Naive thymus-derived CD4-positive, alpha-beta T cell (primary cell): ENCODE measurements at regions not wholly inside any gene's neighbourhood (a gene's known extent, or its start where the extent isn't known, plus 50 kb on each side); places are given as distances from the start of the nearest gene placed in this dataset.
"Not testable (repeated sequence)": the region's sequence is repeated elsewhere in the genome, so short reads cannot be mapped to it uniquely, and the experiment has no call there.

Experiments
- ATAC-seq: fragments of 150-1000 bp; cut with Tn5 transposase; 2 replicates; pipeline ENCODE4 v1.10.0; 2021; ENCODE audit warnings: mild to moderate bottlenecking, moderate library complexity
- CTCF ChIA-PET: fragments of 350-600 bp; sonication (Branson Sonifier 250); formaldehyde crosslinking; loops from one replicate; lab custom pipeline; 2021; ENCODE audit warnings: antibody characterized with exemption; lab: Charles Lee
- POLR2A ChIA-PET: fragments of 350-600 bp; sonication (Branson Sonifier 250); formaldehyde crosslinking; loops from one replicate; lab custom pipeline; 2021; ENCODE audit warnings: antibody characterized with exemption, inconsistent platforms; lab: Charles Lee
- DNase-seq, 9 donors: peaks; one replicate each; pipeline versions ENCODE4 v3.0.0 to v3.0.0-alpha.2; 2020 to 2022; ENCODE audit warnings: mixed read lengths in 1 of 9
- H3K27ac ChIP-seq: one replicate; pipeline ENCODE4 v1.7.0; 2013; ENCODE audit warnings: mild to moderate bottlenecking, low read depth, low read length, moderate library complexity
- H3K27me3 ChIP-seq, 2 donors: one replicate each; pipeline ENCODE4 v1.7.0; 2013; ENCODE audit warnings: low read length in 2 of 2, mild to moderate bottlenecking in 2 of 2, moderate library complexity in 2 of 2; ENCODE audit not compliant: control insufficient read depth in 2 of 2, insufficient read depth in 2 of 2
- H3K36me3 ChIP-seq, 3 experiments: 1 replicate in 2 of 3; 2 replicates in 1 of 3; pipeline ENCODE4 v1.7.0; 2013; ENCODE audit warnings: low read length in 3 of 3, mild to moderate bottlenecking in 3 of 3, moderate library complexity in 1 of 3; ENCODE audit not compliant: insufficient read depth in 3 of 3, control insufficient read depth in 2 of 3
- H3K4me1 ChIP-seq, 2 donors: one replicate each; pipeline ENCODE4 v1.7.0; 2013; ENCODE audit warnings: low read length in 2 of 2, mild to moderate bottlenecking in 2 of 2, moderate library complexity in 1 of 2; ENCODE audit not compliant: control insufficient read depth in 2 of 2, insufficient read depth in 2 of 2
- H3K4me3 ChIP-seq: 2 replicates; pipeline ENCODE4 v1.7.0; 2013; ENCODE audit warnings: mild to moderate bottlenecking, low read length
- H3K9me3 ChIP-seq, 3 experiments: 1 replicate in 2 of 3; 2 replicates in 1 of 3; pipeline ENCODE4 v1.7.0; 2013; ENCODE audit warnings: low read length in 3 of 3; ENCODE audit not compliant: control insufficient read depth in 2 of 3
- H3K27ac Mint-ChIP-seq, 9 donors: one replicate each; pipeline ENCODE4 v1.8.0; 2020 to 2022; ENCODE audit warnings: mixed read lengths in 9 of 9, mild to moderate bottlenecking in 8 of 9, moderate library complexity in 5 of 9, inconsistent platforms in 2 of 9
- H3K27me3 Mint-ChIP-seq, 5 donors: one replicate each; pipeline ENCODE4 v1.8.0; 2021 to 2022; ENCODE audit warnings: mixed read lengths in 5 of 5, mild to moderate bottlenecking in 1 of 5
- H3K36me3 Mint-ChIP-seq, 5 donors: one replicate each; pipeline ENCODE4 v1.8.0; 2020 to 2022; ENCODE audit warnings: mixed read lengths in 5 of 5, mild to moderate bottlenecking in 3 of 5, inconsistent platforms in 1 of 5
- H3K4me1 Mint-ChIP-seq, 7 donors: one replicate each; pipeline ENCODE4 v1.8.0; 2020 to 2022; ENCODE audit warnings: mixed read lengths in 7 of 7, mild to moderate bottlenecking in 3 of 7, inconsistent platforms in 1 of 7
- H3K4me3 Mint-ChIP-seq, 10 donors: one replicate each; pipeline ENCODE4 v1.8.0; 2020 to 2022; ENCODE audit warnings: mild to moderate bottlenecking in 10 of 10, mixed read lengths in 10 of 10, moderate library complexity in 6 of 10, inconsistent platforms in 2 of 10
- H3K9me3 Mint-ChIP-seq, 11 donors: one replicate each; pipeline ENCODE4 v1.8.0; 2020 to 2022; ENCODE audit warnings: mixed read lengths in 11 of 11, mild to moderate bottlenecking in 4 of 11, inconsistent platforms in 1 of 11, moderate library complexity in 1 of 11
- intact Hi-C, 2 donors: fragments of 100-400 bp; cut with micrococcal nuclease; formaldehyde crosslinking; loops; one replicate each; pipeline ENCODE4 v1.15.1; 2023

DNA sequence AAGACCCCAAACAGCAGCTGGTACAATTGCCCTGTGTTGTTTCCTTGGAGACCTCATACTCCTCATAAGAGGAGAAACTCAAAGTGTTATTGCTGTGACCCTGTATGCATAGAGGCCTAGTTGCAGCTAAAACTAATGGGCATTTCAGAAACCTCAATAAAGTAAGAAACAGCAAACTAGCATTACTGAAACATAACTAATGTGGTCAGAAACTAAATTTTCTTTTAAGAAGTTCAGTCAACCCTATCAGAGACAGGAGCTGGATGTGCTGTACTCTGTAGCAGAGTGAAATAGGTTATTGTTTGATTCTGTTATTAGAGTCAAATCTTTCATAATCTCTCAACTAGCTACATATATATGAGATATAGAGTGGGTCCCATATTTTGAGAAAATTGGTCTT, 257.5 kb upstream of the IRS4 start:
- ATAC-seq (no peak), DNase-seq (no peak)
- Mint-ChIP-seq H3K27ac (no peak overlapping the region), H3K27me3 (no peaks in the 10 kb centered on the region), H3K36me3 (no peaks in the 10 kb centered on the region), H3K4me3 (no peak overlapping the region), H3K9me3 (peaks cover 0 to 15% (median 3%) of the 10 kb centered on the region in 11 donors), H3K4me1 (no peaks in the 10 kb centered on the region)
- intact Hi-C loops = no loop called here
- H3K4me3 ChIP-seq = no peak overlapping the region
- H3K27ac ChIP-seq = no peak overlapping the region
- ChIA-PET POLR2A (no interaction called here), CTCF (no interaction called here)
- no peaks in the 10 kb centered on the region for H3K27me3 ChIP-seq
- no peaks in the 10 kb centered on the region for H3K4me1 ChIP-seq
- no peaks in the 10 kb centered on the region for H3K9me3 ChIP-seq
- no peaks in the 10 kb centered on the region for H3K36me3 ChIP-seq

DNA sequence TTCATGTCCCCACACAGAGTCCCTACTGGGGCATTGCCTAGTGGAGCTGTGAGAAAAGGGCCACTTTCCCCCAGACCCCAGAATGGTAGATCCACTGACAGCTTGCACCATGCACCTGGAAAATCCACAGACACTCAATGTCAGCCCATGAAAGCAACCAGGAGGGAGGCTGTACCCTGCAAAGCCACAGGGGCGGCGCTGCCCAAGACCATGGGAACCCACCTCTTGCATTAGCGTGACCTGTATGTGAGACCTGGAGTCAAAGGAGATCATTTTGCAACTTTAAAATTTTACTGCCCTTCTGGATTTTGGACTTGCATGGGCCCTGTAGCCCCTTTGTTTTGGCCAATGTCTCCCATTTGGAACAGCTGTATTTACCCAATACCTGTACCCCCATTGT, 236.5 kb upstream of the IRS4 start:
- H3K27me3 Mint-ChIP-seq, CTCF ChIA-PET, POLR2A ChIA-PET: not testable (repeated sequence)

GRCh38 chrX:108947205-108947604, 210.8 kb upstream of the IRS4 start:
- H3K4me1 ChIP-seq = no peaks in the 10 kb centered on the region
- H3K27ac ChIP-seq = no peak overlapping the region
- Mint-ChIP-seq H3K27ac (no peak overlapping the region), H3K9me3 (peaks cover 0 to 9% (median 0%) of the 10 kb centered on the region in 11 donors), H3K4me1 (no peaks in the 10 kb centered on the region), H3K4me3 (no peak overlapping the region), H3K27me3 (no peaks in the 10 kb centered on the region), H3K36me3 (no peaks in the 10 kb centered on the region)
- ChIA-PET CTCF (no interaction called here), POLR2A (no interaction called here)
- intact Hi-C loops = no loop called here
- DNase-seq (no peak), ATAC-seq (no peak)
- no peaks in the 10 kb centered on the region for H3K36me3 ChIP-seq
- no peak overlapping the region for H3K4me3 ChIP-seq
- no peaks in the 10 kb centered on the region for H3K27me3 ChIP-seq
- H3K9me3 ChIP-seq = no peaks in the 10 kb centered on the region

More for the DNA sequence above, 236.5 kb upstream of the IRS4 start:
- H3K36me3 Mint-ChIP-seq, H3K9me3 Mint-ChIP-seq, H3K4me1 ChIP-seq, H3K4me3 ChIP-seq, H3K4me3 Mint-ChIP-seq, H3K4me1 Mint-ChIP-seq, H3K36me3 ChIP-seq, ATAC-seq, intact Hi-C loops, H3K27me3 ChIP-seq, H3K27ac Mint-ChIP-seq, H3K9me3 ChIP-seq, DNase-seq, H3K27ac ChIP-seq: not testable (repeated sequence)

- H3K36me3 ChIP-seq = no peaks in the 10 kb centered on the region
- DNase-seq = no peak
- H3K36me3 Mint-ChIP-seq = no peaks in the 10 kb centered on the region
- H3K27me3 Mint-ChIP-seq = no peaks in the 10 kb centered on the region
- H3K4me1 ChIP-seq = no peaks in the 10 kb centered on the region
- H3K4me3 Mint-ChIP-seq = no peak overlapping the region
- no peak overlapping the region for H3K27ac ChIP-seq
- H3K9me3 ChIP-seq = no peaks in the 10 kb centered on the region
- peaks cover 0 to 9% (median 0%) of the 10 kb centered on the region in 11 donors for H3K9me3 Mint-ChIP-seq
- no peaks in the 10 kb centered on the region for H3K4me1 Mint-ChIP-seq
- H3K27me3 ChIP-seq = no peaks in the 10 kb centered on the region
- POLR2A ChIA-PET = no interaction called here
- CTCF ChIA-PET = no interaction called here
- intact Hi-C loops = no loop called here
- no peak overlapping the region for H3K4me3 ChIP-seq
- ATAC-seq = no peak
- H3K27ac Mint-ChIP-seq = no peak overlapping the region
Observed at GRCh38 chrX:108946531-108946930, 210.2 kb upstream of the IRS4 start.

- POLR2A ChIA-PET = no interaction called here
- no peak for ATAC-seq
Observed at GRCh38 chrX:108945883-108946523, 209.6 kb upstream of the IRS4 start.

DNA sequence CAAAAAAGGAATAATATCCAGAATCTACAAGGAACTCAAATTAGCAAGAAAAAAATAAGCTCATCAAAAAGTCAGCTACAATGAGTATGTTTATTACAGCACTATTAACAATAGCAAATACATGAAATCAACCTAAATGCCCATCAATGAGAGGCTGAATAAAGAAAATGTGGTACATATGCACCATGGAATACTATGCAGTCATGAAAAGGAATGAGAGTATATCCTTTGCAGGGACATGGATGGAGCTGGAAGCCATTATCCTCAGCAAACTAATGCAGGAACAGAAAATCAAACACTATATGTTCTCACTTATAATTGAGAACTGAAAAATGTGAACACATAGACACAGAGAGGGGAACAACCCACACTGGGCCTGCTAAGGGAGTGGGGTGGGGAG, 178.4 kb upstream of the IRS4 start:
- Histone ChIP-seq H3K4me1 (no peaks in the 10 kb centered on the region), H3K4me3 (no peak overlapping the region), H3K27me3 (no peaks in the 10 kb centered on the region), H3K36me3 (no peaks in the 10 kb centered on the region), H3K27ac (no peak overlapping the region), H3K9me3 (no peaks in the 10 kb centered on the region)
- Mint-ChIP-seq H3K27ac (no peak overlapping the region), H3K4me1 (no peaks in the 10 kb centered on the region), H3K27me3 (no peaks in the 10 kb centered on the region), H3K36me3 (no peaks in the 10 kb centered on the region), H3K9me3 (peaks cover 0 to 15% (median 8%) of the 10 kb centered on the region in 11 donors), H3K4me3 (no peak overlapping the region)
- CTCF ChIA-PET = no interaction called here
- DNase-seq = no peak
- ATAC-seq = no peak
- intact Hi-C loops = no loop called here
- POLR2A ChIA-PET = no interaction called here

More at GRCh38 chrX:108945883-108946523, 209.6 kb upstream of the IRS4 start:
- H3K9me3 Mint-ChIP-seq = peaks cover 0 to 11% (median 3%) of the 10 kb centered on the region in 11 donors
- H3K36me3 Mint-ChIP-seq = no peaks in the 10 kb centered on the region
- no peak overlapping the region for H3K27ac Mint-ChIP-seq
- Histone ChIP-seq H3K4me1 (no peaks in the 10 kb centered on the region), H3K36me3 (no peaks in the 10 kb centered on the region), H3K27ac (no peak overlapping the region), H3K9me3 (no peaks in the 10 kb centered on the region), H3K4me3 (no peak overlapping the region), H3K27me3 (no peaks in the 10 kb centered on the region)
- H3K27me3 Mint-ChIP-seq = no peaks in the 10 kb centered on the region
- no peak for DNase-seq
- H3K4me1 Mint-ChIP-seq = no peaks in the 10 kb centered on the region
- intact Hi-C loops = no loop called here
- no peak overlapping the region for H3K4me3 Mint-ChIP-seq
- CTCF ChIA-PET = no interaction called here

GRCh38 chrX:108903831-108904230, 167.5 kb upstream of the IRS4 start:
- CTCF ChIA-PET, H3K9me3 Mint-ChIP-seq, H3K4me1 Mint-ChIP-seq, H3K4me1 ChIP-seq, intact Hi-C loops, ATAC-seq, H3K27me3 Mint-ChIP-seq, H3K27ac ChIP-seq, H3K36me3 Mint-ChIP-seq, H3K27me3 ChIP-seq, POLR2A ChIA-PET, H3K4me3 ChIP-seq, H3K9me3 ChIP-seq, H3K27ac Mint-ChIP-seq, DNase-seq, H3K36me3 ChIP-seq, H3K4me3 Mint-ChIP-seq: not testable (repeated sequence)
